Common myeloid progenitor, CD34-positive (primary cell): ENCODE measurements at regions not wholly inside any gene's neighbourhood (a gene's known extent, or its start where the extent isn't known, plus 50 kb on each side); places are given as distances from the start of the nearest gene placed in this dataset.

Experiments used
- CTCF ChIA-PET: fragments of 350-600 bp; sonication (Branson Sonifier 250); formaldehyde crosslinking; loops from one replicate; lab custom pipeline; 2021; ENCODE audit warnings: antibody characterized with exemption; lab: Charles Lee
- POLR2A ChIA-PET: fragments of 350-600 bp; sonication (Branson Sonifier 250); formaldehyde crosslinking; loops from one replicate; lab custom pipeline; 2021; ENCODE audit warnings: antibody characterized with exemption; lab: Charles Lee
- DNase-seq, 3 donors: peaks; one replicate each; pipeline versions ENCODE4 v3.0.0 to v3.0.0-alpha.2; 2013
- H3K27ac ChIP-seq, 2 experiments: 1 replicate in 1 of 2; 2 replicates in 1 of 2; pipeline ENCODE4 v1.7.0; 2013; ENCODE audit warnings: inconsistent platforms in 2 of 2, low read length in 2 of 2, mild to moderate bottlenecking in 2 of 2, low read depth in 1 of 2, moderate library complexity in 1 of 2; ENCODE audit not compliant: severe bottlenecking in 2 of 2, insufficient read depth in 1 of 2, poor library complexity in 1 of 2
- H3K27me3 ChIP-seq, 5 experiments: replicated peaks in 2 of 5; 1 replicate in 3 of 5; 2 replicates in 2 of 5; pipeline versions ENCODE4 v1.6.1 to v1.7.0; 2013; ENCODE audit warnings: low read length in 4 of 5, mild to moderate bottlenecking in 2 of 5, moderate library complexity in 2 of 5, inconsistent platforms in 1 of 5; ENCODE audit not compliant: insufficient read depth in 5 of 5, control insufficient read depth in 4 of 5
- H3K36me3 ChIP-seq, 4 experiments: 1 replicate in 2 of 4; 2 replicates in 2 of 4; pipeline versions ENCODE4 v1.6.1 to v1.7.0; 2013; ENCODE audit warnings: low read length in 3 of 4, control low read depth in 1 of 4, mild to moderate bottlenecking in 1 of 4; ENCODE audit not compliant: control insufficient read depth in 4 of 4, insufficient read depth in 4 of 4
- H3K4me1 ChIP-seq, 4 experiments: 1 replicate in 3 of 4; 2 replicates in 1 of 4; pipeline versions ENCODE4 v1.6.1 to v1.7.1; 2013; ENCODE audit warnings: low read length in 3 of 4, mild to moderate bottlenecking in 3 of 4, control low read depth in 1 of 4, inconsistent platforms in 1 of 4, moderate library complexity in 1 of 4; ENCODE audit not compliant: control insufficient read depth in 4 of 4, insufficient read depth in 4 of 4; ENCODE audit errors: control extremely low read depth in 1 of 4
- H3K4me3 ChIP-seq, 7 experiments: 1 replicate in 4 of 7; 2 replicates in 3 of 7; pipeline versions ENCODE4 v1.5.1 to v1.7.0; 2013; ENCODE audit warnings: mild to moderate bottlenecking in 7 of 7, low read length in 6 of 7, moderate library complexity in 6 of 7, inconsistent platforms in 2 of 7, low read depth in 2 of 7, control low read depth in 1 of 7; ENCODE audit not compliant: insufficient read depth in 4 of 7, control insufficient read depth in 1 of 7; ENCODE audit errors: extremely low read depth in 1 of 7
- H3K9me3 ChIP-seq, 5 experiments: 1 replicate in 4 of 5; 2 replicates in 1 of 5; pipeline versions ENCODE4 v1.6.1 to v1.7.1; 2013; ENCODE audit warnings: low read length in 4 of 5, mild to moderate bottlenecking in 2 of 5, inconsistent platforms in 1 of 5, low read depth in 1 of 5, moderate library complexity in 1 of 5; ENCODE audit not compliant: control insufficient read depth in 4 of 5, insufficient read depth in 2 of 5; ENCODE audit errors: control extremely low read depth in 1 of 5
- WGBS: methylation state at CpG from one replicate; pipeline ENCODE4 v1.1.5; 2013; ENCODE audit not compliant: insufficient coverage; 5-methylcytosine and 5-hydroxymethylcytosine counted together

- WGBS = 73% methylated on average over 15 of the region's 15 CpGs
- POLR2A ChIA-PET = no interaction called here
Observed at GRCh38 chr13:111541752-111542529, 221.5 kb downstream of the TEX29 start.

GRCh38 chr13:111542530-111543341 lies 222.3 kb downstream of the TEX29 start:
- 98% methylated on average over 14 of the region's 14 CpGs for WGBS
- CTCF ChIA-PET = no interaction called here
- no peak overlapping the region for H3K27ac ChIP-seq
- DNase-seq = no peak
- no peak overlapping the region for H3K4me3 ChIP-seq
- no peaks in the 10 kb centered on the region for H3K36me3 ChIP-seq
- H3K4me1 ChIP-seq = no peaks in the 10 kb centered on the region
- no peaks in the 10 kb centered on the region for H3K9me3 ChIP-seq
- peaks cover 0 to 13% (median 2%) of the 10 kb centered on the region in 5 experiments for H3K27me3 ChIP-seq
- POLR2A ChIA-PET = interaction anchor here (0.7 kb wide), 1 partner anchor 837 kb away, joined by 3 read pairs; no protein-coding TSS in a partner anchor

More at GRCh38 chr13:111541752-111542529, 221.5 kb downstream of the TEX29 start:
- no peaks in the 10 kb centered on the region for H3K9me3 ChIP-seq
- H3K36me3 ChIP-seq = no peaks in the 10 kb centered on the region
- CTCF ChIA-PET = no interaction called here
- no peak overlapping the region for H3K4me3 ChIP-seq
- no peak for DNase-seq
- H3K27ac ChIP-seq = no peak overlapping the region
- H3K27me3 ChIP-seq = peaks cover 0 to 21% (median 5%) of the 10 kb centered on the region in 5 experiments
- no peaks in the 10 kb centered on the region for H3K4me1 ChIP-seq

- ChIA-PET CTCF (no interaction called here), POLR2A (no interaction called here)
- H3K9me3 ChIP-seq = no peaks in the 10 kb centered on the region
- no peaks in the 10 kb centered on the region for H3K36me3 ChIP-seq
- 80% methylated on average over 18 of the region's 19 CpGs for WGBS
- peaks cover 0 to 7% (median 0%) of the 10 kb centered on the region in 5 experiments for H3K27me3 ChIP-seq
- H3K27ac ChIP-seq = no peak overlapping the region
- no peaks in the 10 kb centered on the region for H3K4me1 ChIP-seq
- no peak for DNase-seq
- no peak overlapping the region for H3K4me3 ChIP-seq
Observed at GRCh38 chr13:111546921-111547675, 226.7 kb downstream of the TEX29 start.

GRCh38 chr13:111547726-111548273 lies 227.4 kb downstream of the TEX29 start:
- Histone ChIP-seq H3K4me1 (no peaks in the 10 kb centered on the region), H3K27me3 (peaks cover 0 to 7% (median 0%) of the 10 kb centered on the region in 5 experiments), H3K4me3 (no peak overlapping the region), H3K9me3 (no peaks in the 10 kb centered on the region), H3K36me3 (no peaks in the 10 kb centered on the region), H3K27ac (no peak overlapping the region)
- 97% methylated on average over 40 of the region's 40 CpGs for WGBS
- no peak for DNase-seq
- ChIA-PET POLR2A (no interaction called here), CTCF (no interaction called here)

- 98% methylated on average over 21 of the region's 25 CpGs for WGBS
- no peak overlapping the region for H3K27ac ChIP-seq
- H3K27me3 ChIP-seq = peaks cover 0 to 5% (median 0%) of the 10 kb centered on the region in 5 experiments
- POLR2A ChIA-PET = no interaction called here
- H3K4me1 ChIP-seq = no peaks in the 10 kb centered on the region
- no peak overlapping the region for H3K4me3 ChIP-seq
- no peaks in the 10 kb centered on the region for H3K9me3 ChIP-seq
- no peaks in the 10 kb centered on the region for H3K36me3 ChIP-seq
- no peak for DNase-seq
- CTCF ChIA-PET = no interaction called here
Observed at GRCh38 chr13:111548301-111548700, 227.9 kb downstream of the TEX29 start.

- 96% methylated on average over 10 of the region's 10 CpGs for WGBS
- H3K4me1 ChIP-seq = no peaks in the 10 kb centered on the region
- CTCF ChIA-PET = no interaction called here
- peaks cover 0 to 5% (median 0%) of the 10 kb centered on the region in 5 experiments for H3K27me3 ChIP-seq
- POLR2A ChIA-PET = no interaction called here
- no peak overlapping the region for H3K4me3 ChIP-seq
- no peaks in the 10 kb centered on the region for H3K9me3 ChIP-seq
- DNase-seq = no peak
- H3K36me3 ChIP-seq = no peaks in the 10 kb centered on the region
- no peak overlapping the region for H3K27ac ChIP-seq
Observed at GRCh38 chr13:111548805-111549204, 228.4 kb downstream of the TEX29 start.
